ENCODE measurements at regions not wholly inside any gene's neighbourhood (a gene's known extent, or its start where the extent isn't known, plus 50 kb on each side); places are given as distances from the start of the nearest gene placed in this dataset.

GRCh38 chr10:106032450-106033002 lies 1132.0 kb downstream of the SORCS1 start:
- FAIRE-seq (no peak), DNase-seq (ENCODE audit: low read depth, low spot score) (no peak)
- TF ChIP-seq CTCF (optimal IDR thresholded peaks at IDR 0.05 in 1 of 3, IDR thresholded peaks at IDR 0.05 in 1 of 3, conservative IDR thresholded peaks at IDR 0.05 in 1 of 3; ENCODE audit: extremely low read depth in 1 of 3, insufficient read depth in 2 of 3, low read length in 3 of 3), result no peak
- TF ChIP-seq EZH2 (IDR thresholded peaks at IDR 0.05; ENCODE audit: low read length), result no peak
- Histone ChIP-seq H3K9me3 (ENCODE audit: control insufficient read depth, low read depth, low read length) (no peaks in the 10 kb centered on the region), H3K27me3 (ENCODE audit: control insufficient read depth, extremely low read depth, insufficient read depth, low read length) (no peaks in the 10 kb centered on the region), H2AFZ (ENCODE audit: control insufficient read depth, low read length) (no peak overlapping the region), H3K27ac (ENCODE audit: control insufficient read depth, insufficient read depth, low read length) (no peak overlapping the region), H4K20me1 (ENCODE audit: control insufficient read depth, extremely low read depth, insufficient read depth, low read length) (no peaks in the 10 kb centered on the region), H3K79me2 (ENCODE audit: control insufficient read depth, insufficient read depth, low read length) (no peaks in the 10 kb centered on the region), H3K4me3 (ENCODE audit: control insufficient read depth in 2 of 3, extremely low read depth in 1 of 3, insufficient read depth in 2 of 3, low read depth in 1 of 3, low read length in 3 of 3) (no peak overlapping the region), H3K9me1 (ENCODE audit: control insufficient read depth, extremely low read depth, insufficient read depth, low read length) (no peaks in the 10 kb centered on the region), H3K9ac (ENCODE audit: control insufficient read depth, extremely low read depth, insufficient read depth, low read length) (no peak overlapping the region), H3K4me2 (ENCODE audit: control insufficient read depth, extremely low read depth, insufficient read depth, low read depth, low read length) (no peak overlapping the region), H3K36me3 (ENCODE audit: control insufficient read depth in 2 of 2, extremely low read depth in 1 of 2, insufficient read depth in 2 of 2, low read length in 2 of 2) (no peaks in the 10 kb centered on the region), H3K4me1 (ENCODE audit: control insufficient read depth, extremely low read depth, insufficient read depth, low read length) (no peaks in the 10 kb centered on the region)
- dilution Hi-C loops (cut with MboI; ENCODE audit: extremely low pct_ligation_motif_present, low sequenced_read_pairs), result no loop called here

DNA sequence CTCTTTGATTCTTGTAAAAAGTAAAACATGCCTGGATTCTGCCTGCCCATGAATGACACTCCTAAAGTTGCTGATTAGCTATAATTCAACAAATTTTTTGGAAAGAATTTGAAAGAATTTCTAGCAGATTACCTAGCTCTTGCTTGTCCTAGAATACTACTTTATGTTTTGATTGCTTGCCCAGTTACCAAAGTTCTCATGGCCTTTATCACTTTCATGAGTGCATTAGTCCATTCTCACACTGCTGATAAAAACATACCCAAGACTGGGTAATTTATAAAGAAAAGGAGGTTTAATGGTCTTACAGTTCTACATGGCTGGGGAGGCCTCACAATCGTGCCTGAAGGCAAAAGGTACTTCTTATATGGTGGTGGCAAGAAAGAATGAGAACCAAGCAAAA lies 1137.3 kb downstream of the SORCS1 start:
- dilution Hi-C loops (cut with MboI; ENCODE audit: extremely low pct_ligation_motif_present, low sequenced_read_pairs), result no loop called here

More for the DNA sequence above, 1137.3 kb downstream of the SORCS1 start:
- H3K27ac ChIP-seq (ENCODE audit: control insufficient read depth, insufficient read depth, low read length), result no peak overlapping the region
- no peaks in the 10 kb centered on the region for H3K4me1 ChIP-seq (ENCODE audit: control insufficient read depth, extremely low read depth, insufficient read depth, low read length)
- no peak overlapping the region for H3K4me3 ChIP-seq (ENCODE audit: control insufficient read depth in 2 of 3, extremely low read depth in 1 of 3, insufficient read depth in 2 of 3, low read depth in 1 of 3, low read length in 3 of 3)
- H3K27me3 ChIP-seq (ENCODE audit: control insufficient read depth, extremely low read depth, insufficient read depth, low read length), result no peaks in the 10 kb centered on the region
- DNase-seq (ENCODE audit: low read depth, low spot score) (no peak), FAIRE-seq (no peak)
- no peak overlapping the region for H3K9ac ChIP-seq (ENCODE audit: control insufficient read depth, extremely low read depth, insufficient read depth, low read length)
- no peaks in the 10 kb centered on the region for H3K9me1 ChIP-seq (ENCODE audit: control insufficient read depth, extremely low read depth, insufficient read depth, low read length)
- no peaks in the 10 kb centered on the region for H3K9me3 ChIP-seq (ENCODE audit: control insufficient read depth, low read depth, low read length)
- H4K20me1 ChIP-seq (ENCODE audit: control insufficient read depth, extremely low read depth, insufficient read depth, low read length), result no peaks in the 10 kb centered on the region
- no peak overlapping the region for H2AFZ ChIP-seq (ENCODE audit: control insufficient read depth, low read length)
- no peak for TF ChIP-seq CTCF (optimal IDR thresholded peaks at IDR 0.05 in 1 of 3, IDR thresholded peaks at IDR 0.05 in 1 of 3, conservative IDR thresholded peaks at IDR 0.05 in 1 of 3; ENCODE audit: extremely low read depth in 1 of 3, insufficient read depth in 2 of 3, low read length in 3 of 3)
- TF ChIP-seq EZH2 (IDR thresholded peaks at IDR 0.05; ENCODE audit: low read length), result no peak
- H3K79me2 ChIP-seq (ENCODE audit: control insufficient read depth, insufficient read depth, low read length), result no peaks in the 10 kb centered on the region
- no peak overlapping the region for H3K4me2 ChIP-seq (ENCODE audit: control insufficient read depth, extremely low read depth, insufficient read depth, low read depth, low read length)
- H3K36me3 ChIP-seq (ENCODE audit: control insufficient read depth in 2 of 2, extremely low read depth in 1 of 2, insufficient read depth in 2 of 2, low read length in 2 of 2), result no peaks in the 10 kb centered on the region

All from keratinocyte (primary cell).